ENCODE measurements at regions not wholly inside any gene's neighbourhood (a gene's known extent, or its start where the extent isn't known, plus 50 kb on each side); places are given as distances from the start of the nearest gene placed in this dataset.

- DNase-seq (ENCODE audit: low read depth) = no peak
- TF ChIP-seq CTCF (conservative IDR thresholded peaks at IDR 0.05; ENCODE audit: low read depth, low read length) = no peak
- no peak overlapping the region for H3K4me3 ChIP-seq (ENCODE audit: low read depth, low read length)
Observed at GRCh38 chrX:23524467-23524866, 142.8 kb upstream of the PRDX4 start.

GRCh38 chrX:23525531-23525930 lies 141.8 kb upstream of the PRDX4 start:
- TF ChIP-seq CTCF (conservative IDR thresholded peaks at IDR 0.05; ENCODE audit: low read depth, low read length) = no peak
- no peak overlapping the region for H3K4me3 ChIP-seq (ENCODE audit: low read depth, low read length)
- DNase-seq (ENCODE audit: low read depth) = no peak

- no peak for DNase-seq (ENCODE audit: low read depth)
- H3K4me3 ChIP-seq (ENCODE audit: low read depth, low read length) = no peak overlapping the region
- TF ChIP-seq CTCF (conservative IDR thresholded peaks at IDR 0.05; ENCODE audit: low read depth, low read length) = no peak
Observed at GRCh38 chrX:23540532-23540931, 126.8 kb upstream of the PRDX4 start.

GRCh38 chrX:23548164-23548563 lies 119.1 kb upstream of the PRDX4 start:
- DNase-seq (ENCODE audit: low read depth) = no peak
- H3K4me3 ChIP-seq (ENCODE audit: low read depth, low read length) = no peak overlapping the region
- TF ChIP-seq CTCF (conservative IDR thresholded peaks at IDR 0.05; ENCODE audit: low read depth, low read length) = no peak

- no peak for DNase-seq (ENCODE audit: low read depth)
- no peak for TF ChIP-seq CTCF (conservative IDR thresholded peaks at IDR 0.05; ENCODE audit: low read depth, low read length)
- H3K4me3 ChIP-seq (ENCODE audit: low read depth, low read length) = no peak overlapping the region
Observed at GRCh38 chrX:23552303-23552702, 115.0 kb upstream of the PRDX4 start.

GRCh38 chrX:23554304-23554703 lies 113.0 kb upstream of the PRDX4 start:
- H3K4me3 ChIP-seq (ENCODE audit: low read depth, low read length) = no peak overlapping the region
- TF ChIP-seq CTCF (conservative IDR thresholded peaks at IDR 0.05; ENCODE audit: low read depth, low read length) = peak; percentile 58

GRCh38 chrX:23557070-23557469 lies 110.2 kb upstream of the PRDX4 start:
- no peak for DNase-seq (ENCODE audit: low read depth)
- TF ChIP-seq CTCF (conservative IDR thresholded peaks at IDR 0.05; ENCODE audit: low read depth, low read length) = no peak
- no peak overlapping the region for H3K4me3 ChIP-seq (ENCODE audit: low read depth, low read length)

More at GRCh38 chrX:23554304-23554703, 113.0 kb upstream of the PRDX4 start:
- peak; percentile 1 for DNase-seq (ENCODE audit: low read depth)

Measured in epithelial cell of proximal tubule (primary cell).